NCI-H187 treated with DMSO at 0.1 percent for 48 hours (cell line): ENCODE measurements at regions not wholly inside any gene's neighbourhood (a gene's known extent, or its start where the extent isn't known, plus 50 kb on each side); places are given as distances from the start of the nearest gene placed in this dataset.

Experiments used
- DNase-seq: peaks from one replicate; lab custom pipeline; 2025; lab: John Stamatoyannopoulos, UW

GRCh38 chr20:39875492-39876110 is 813.4 kb downstream of the MAFB start:
- no peak for DNase-seq

DNA sequence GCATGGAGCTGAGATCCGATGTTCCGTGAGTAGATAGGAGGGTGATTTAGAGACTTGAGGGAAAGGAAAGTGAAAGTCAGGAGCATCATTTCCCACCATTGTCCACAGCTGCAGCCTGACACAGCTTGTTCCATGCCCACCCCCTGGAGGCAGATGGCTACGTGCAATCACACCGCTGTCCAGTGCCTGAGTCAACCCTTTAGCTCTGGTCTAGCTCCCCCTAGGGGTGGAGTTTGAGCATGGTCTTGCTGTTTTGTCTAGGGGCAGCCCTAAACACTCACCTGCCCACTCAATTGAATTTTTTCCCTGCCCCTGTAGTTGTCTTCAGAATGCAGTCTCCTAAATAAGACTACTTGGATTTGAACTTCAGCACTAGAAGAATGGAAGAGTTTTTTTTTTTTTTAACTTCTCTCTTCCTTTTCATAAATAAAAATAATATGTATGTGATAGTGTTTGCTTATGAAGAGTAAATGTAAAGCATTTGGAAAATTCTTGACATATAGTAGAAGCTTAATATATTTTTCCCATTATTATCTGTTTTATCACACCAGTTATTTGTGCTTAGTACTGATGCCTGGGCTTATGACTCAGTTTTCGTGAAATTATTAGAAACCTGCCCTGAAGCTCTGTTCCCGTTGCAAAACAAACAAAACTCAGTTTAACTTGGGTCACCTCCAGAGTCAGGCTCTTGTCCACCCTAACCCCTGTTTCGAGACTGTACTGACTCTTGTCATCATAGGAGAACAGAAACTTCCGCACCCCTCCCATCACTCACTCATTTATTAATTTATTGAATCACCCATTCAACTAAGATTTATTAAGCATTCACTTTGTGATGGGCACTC is 814.8 kb downstream of the MAFB start:
- DNase-seq = peak; percentile 62

- peak; percentile 50 for DNase-seq
Observed at GRCh38 chr20:39873286-39873685, 815.8 kb downstream of the MAFB start.

DNA sequence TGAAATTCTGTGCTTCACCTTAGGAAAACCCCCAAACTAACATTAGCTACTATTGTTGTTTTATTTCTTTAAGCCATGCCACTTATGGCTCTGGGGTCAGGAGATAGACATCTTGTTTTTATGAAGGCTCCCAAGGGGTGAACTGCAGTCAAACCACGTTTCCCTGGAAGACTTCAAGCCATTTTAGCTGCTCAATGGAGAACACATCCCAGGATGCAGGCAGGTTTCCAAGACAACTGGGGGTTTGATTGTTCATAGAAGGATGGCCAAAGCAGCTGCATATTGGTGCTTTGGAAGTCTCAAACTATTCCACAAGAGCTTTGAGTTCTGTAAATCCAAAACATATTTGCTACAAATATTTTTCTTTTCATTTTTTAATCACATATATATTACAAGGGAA is 818.0 kb downstream of the MAFB start:
- no peak for DNase-seq

- no peak for DNase-seq
Observed at GRCh38 chr20:39865446-39865845, 823.6 kb downstream of the MAFB start.

DNA sequence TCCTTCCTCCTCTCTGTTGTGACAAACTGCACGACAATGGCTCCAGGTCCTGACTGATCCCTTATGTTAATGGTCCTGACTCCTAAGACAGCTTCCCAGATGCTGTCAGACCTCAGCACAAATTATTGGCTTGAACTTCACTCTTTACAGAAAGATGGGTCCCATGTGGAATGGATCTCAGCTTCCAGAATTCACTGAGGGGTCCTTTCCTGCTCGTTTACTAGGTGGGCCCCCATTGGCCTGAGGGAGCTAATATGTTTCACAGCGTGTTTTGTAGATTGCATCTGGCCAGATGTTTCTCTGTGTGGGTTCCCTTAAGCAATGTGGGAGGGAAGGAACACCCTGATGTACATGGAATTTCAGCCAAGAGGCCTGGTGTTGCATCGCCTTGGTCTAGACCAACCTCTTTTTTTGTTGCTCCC is 826.6 kb downstream of the MAFB start:
- DNase-seq = no peak

- peak; percentile 76 for DNase-seq
Observed at GRCh38 chr20:39861381-39861780, 827.7 kb downstream of the MAFB start.

DNA sequence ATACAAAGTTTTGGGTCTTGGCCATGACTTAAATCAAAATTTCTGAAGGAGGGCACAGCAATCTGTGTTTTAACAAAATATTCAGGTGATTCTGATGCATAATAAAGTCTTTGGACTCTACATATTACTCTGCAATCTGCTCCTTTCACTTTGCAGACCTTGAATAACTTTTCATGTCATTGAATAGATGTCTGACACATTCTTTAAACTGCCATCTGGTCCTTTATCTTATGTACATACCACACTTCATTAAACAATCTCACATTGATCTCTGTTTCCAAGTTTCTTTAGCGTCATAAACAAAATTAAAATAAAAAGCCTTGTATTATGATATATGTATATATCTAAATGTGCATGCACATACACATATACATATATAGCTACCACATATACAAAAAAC is 831.2 kb downstream of the MAFB start:
- DNase-seq = no peak

DNA sequence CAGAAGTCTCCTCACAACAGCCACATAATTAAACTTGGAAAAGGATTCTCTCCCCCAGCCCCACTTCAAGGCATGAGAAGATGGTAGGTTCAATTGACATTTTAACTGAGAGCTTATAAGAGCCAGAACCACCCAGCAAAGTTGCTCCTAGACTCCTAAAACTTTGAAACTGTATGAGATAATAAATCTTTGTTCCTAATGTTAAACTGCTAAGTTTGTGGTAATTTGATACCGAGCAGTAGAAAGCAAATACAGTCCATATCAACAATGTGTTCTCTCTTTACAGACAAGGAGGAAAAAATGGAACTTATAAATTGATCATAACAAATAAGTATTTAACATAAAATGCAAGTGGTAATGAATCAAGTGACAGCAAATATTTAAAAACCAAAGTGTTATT is 831.8 kb downstream of the MAFB start:
- no peak for DNase-seq

DNA sequence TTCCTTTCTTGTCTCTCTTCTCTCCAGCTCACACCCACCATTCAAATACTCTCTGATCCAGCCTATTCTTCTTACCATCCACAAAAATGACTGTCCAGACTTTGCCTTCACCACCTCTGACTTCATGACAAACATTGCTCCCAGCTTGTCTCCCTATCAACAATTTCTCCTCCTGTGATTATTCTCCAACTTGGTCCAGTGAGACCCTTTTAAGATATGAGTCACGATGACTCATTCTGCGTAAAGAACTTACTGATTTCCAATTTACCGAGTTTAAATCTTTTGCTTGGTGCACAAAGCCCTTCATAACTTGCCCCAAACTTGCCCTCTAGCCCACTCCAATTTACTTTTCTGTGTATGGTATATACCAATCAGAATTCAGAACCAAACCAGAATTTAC is 833.2 kb downstream of the MAFB start:
- DNase-seq = no peak

- DNase-seq = no peak
Observed at GRCh38 chr20:39855056-39855455, 834.0 kb downstream of the MAFB start.

- DNase-seq = no peak
Observed at GRCh38 chr20:39853636-39854035, 835.4 kb downstream of the MAFB start.

DNA sequence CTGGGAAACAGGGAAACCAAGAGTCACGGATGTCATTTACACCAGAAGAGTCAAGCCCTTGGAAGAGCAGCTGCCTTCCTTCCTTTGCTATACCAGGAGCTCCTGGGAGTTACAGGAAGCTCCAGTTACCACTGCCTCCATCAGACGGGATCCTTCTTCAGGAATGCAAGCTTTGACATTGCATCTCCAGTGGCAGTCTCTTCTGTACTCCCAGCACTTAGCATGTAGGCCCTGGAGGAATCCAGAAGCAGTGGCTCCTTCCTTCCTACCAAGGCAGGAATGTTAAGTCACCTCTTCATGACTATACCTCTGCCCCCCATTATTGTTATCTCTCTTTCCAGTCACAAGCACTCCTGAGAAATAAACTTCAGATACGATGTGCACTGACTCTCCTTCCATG is 836.0 kb downstream of the MAFB start:
- DNase-seq = no peak

DNA sequence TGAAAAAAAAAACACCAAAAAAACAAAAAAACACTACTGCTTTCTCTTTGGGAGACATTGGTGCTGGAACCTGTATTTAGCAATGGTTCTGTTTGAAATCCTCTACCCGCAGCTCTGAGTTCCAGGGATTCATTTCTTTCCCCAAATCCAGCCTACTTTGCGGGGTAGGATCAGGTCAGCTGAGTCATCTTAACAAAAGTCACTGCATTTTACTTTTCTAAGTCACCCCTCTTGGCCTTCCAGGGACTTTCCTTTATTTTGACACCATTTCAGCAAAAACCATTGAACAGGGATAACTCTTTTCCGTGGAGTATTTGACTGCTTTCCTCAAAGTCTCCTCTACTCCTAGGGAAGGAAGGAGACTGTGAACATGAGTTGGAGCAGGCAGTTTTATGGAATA is 837.6 kb downstream of the MAFB start:
- DNase-seq = no peak

GRCh38 chr20:39850821-39851330 is 838.2 kb downstream of the MAFB start:
- no peak for DNase-seq

DNA sequence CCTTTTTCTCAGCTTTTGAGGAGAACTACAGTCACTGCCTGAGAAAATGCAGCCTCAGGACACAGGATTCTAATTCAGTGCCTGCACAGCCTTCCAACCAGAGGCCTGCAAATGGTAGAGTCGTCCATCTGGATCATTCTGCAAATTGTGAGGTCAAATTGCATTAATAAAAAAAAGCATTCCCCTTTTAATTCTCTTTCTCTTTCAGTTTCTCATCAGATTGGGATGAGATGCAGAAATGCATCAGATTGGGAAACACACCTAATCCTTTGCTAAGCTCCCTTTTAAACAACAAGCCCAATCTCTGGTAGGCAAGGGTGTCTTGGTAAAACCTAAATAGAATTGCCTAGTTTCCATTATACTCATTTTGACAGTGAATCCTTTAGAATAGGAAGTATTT is 838.8 kb downstream of the MAFB start:
- DNase-seq = no peak

- DNase-seq = no peak
Observed at GRCh38 chr20:39849664-39850063, 839.4 kb downstream of the MAFB start.

DNA sequence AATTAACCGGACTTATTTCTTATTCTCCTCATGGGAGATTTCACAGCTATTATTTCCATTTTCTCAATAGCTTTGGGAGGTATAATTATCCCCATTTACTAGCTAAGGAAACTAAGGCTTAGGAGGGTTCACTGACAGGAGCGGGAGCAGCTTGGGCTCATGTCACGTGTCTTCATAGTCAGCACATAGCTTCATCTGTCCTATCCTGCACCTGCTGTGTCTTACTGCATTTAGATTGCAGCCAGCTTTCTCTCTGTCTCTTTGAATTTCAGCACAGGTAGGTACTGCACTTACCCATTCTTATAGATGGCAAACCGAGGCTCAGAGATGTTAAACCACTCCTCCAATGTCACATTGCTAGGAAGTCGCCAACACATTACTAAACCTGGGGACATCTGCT is 839.9 kb downstream of the MAFB start:
- DNase-seq = no peak

DNA sequence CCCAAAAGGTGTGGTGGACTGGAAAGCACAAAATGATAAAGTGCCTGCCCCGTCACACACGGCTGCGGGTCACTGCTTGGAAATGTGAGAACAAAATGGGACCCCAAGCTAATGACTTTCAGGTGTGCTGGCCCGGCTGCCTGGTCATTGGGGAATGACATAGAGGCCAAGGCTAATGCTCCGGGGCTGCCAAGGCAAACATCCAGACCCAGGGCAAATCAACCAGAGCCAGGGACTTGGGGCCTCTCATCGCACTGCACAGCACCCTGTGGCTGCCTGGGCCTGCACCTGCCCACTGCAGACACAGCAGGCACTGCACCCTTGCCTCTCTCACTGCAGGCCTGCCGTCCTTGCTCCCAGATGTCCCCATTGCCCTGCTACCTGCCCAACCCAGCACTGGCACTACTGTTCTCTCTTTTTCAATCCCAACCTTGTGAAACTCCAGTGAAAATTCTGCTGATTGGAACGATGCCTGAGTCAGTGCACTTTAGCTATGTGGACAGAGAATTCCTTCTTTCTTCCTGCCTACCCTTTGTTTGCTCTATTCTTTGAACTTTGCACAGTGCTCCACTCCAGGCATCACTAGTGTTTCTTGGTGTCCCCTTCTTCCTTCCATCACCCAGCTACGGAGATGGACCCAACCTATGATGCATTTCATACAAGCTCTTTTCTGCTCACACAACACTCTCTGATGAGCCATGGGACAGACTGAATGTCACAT is 849.5 kb downstream of the MAFB start:
- DNase-seq = no peak

- no peak for DNase-seq
Observed at GRCh38 chr20:39837561-39837960, 851.5 kb downstream of the MAFB start.

- DNase-seq = no peak
Observed at GRCh38 chr20:39835130-39835842, 853.8 kb downstream of the MAFB start.

DNA sequence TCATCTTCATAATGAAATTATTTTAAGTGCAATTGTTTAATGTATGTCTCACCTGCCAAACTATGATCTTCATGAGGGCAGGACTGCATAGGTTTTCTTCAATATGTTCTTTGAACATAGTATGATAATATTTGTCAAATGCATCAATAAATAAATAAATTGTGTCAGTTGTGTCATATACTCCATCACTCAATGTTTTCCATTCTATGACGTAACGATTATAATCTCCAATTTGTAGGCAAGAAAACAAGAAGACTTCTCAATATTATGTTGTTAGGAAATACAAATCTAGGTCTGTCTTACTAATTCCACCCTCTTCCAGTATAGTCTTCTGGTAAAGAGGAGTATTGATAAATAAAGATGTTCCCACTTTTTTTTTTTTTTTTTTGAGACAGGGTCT is 858.1 kb downstream of the MAFB start:
- no peak for DNase-seq
